ENCODE measurements at regions not wholly inside any gene's neighbourhood (a gene's known extent, or its start where the extent isn't known, plus 50 kb on each side); places are given as distances from the start of the nearest gene placed in this dataset.

- no peak for DNase-seq
- WGBS (ENCODE audit: insufficient coverage, low coverage, low lambda C conversion rate, missing lambda C conversion rate), result 80% methylated on average over 1 of the region's 7 CpGs
- intact Hi-C loops (cut with DNase I), result no loop called here
Observed at GRCh38 chr15:70252951-70253320, 155.2 kb upstream of the TLE3 start.

GRCh38 chr15:70252056-70252950, 154.6 kb upstream of the TLE3 start:
- Histone ChIP-seq H3K4me1 (no peaks in the 10 kb centered on the region), H3K4me3 (no peak overlapping the region), H3K9me3 (no peaks in the 10 kb centered on the region), H3K27me3 (no peaks in the 10 kb centered on the region), H3K36me3 (no peaks in the 10 kb centered on the region), H3K27ac (no peak overlapping the region)
- no peak for TF ChIP-seq CTCF (IDR thresholded peaks at IDR 0.05)
- TF ChIP-seq POLR2A (IDR thresholded peaks at IDR 0.05), result no peak
- ATAC-seq (no peak), DNase-seq (no peak)
- intact Hi-C loops (cut with DNase I), result no loop called here
- WGBS (ENCODE audit: insufficient coverage, low coverage, low lambda C conversion rate, missing lambda C conversion rate), result 84% methylated on average over 6 of the region's 21 CpGs

More at GRCh38 chr15:70252951-70253320, 155.2 kb upstream of the TLE3 start:
- no peak for TF ChIP-seq CTCF (IDR thresholded peaks at IDR 0.05)
- TF ChIP-seq POLR2A (IDR thresholded peaks at IDR 0.05), result no peak
- no peaks in the 10 kb centered on the region for H3K27me3 ChIP-seq
- H3K4me1 ChIP-seq, result no peaks in the 10 kb centered on the region
- no peak overlapping the region for H3K27ac ChIP-seq
- ATAC-seq, result no peak
- no peaks in the 10 kb centered on the region for H3K9me3 ChIP-seq
- no peaks in the 10 kb centered on the region for H3K36me3 ChIP-seq
- no peak overlapping the region for H3K4me3 ChIP-seq

GRCh38 chr15:70251246-70251990, 153.7 kb upstream of the TLE3 start:
- Histone ChIP-seq H3K4me3 (no peak overlapping the region), H3K9me3 (no peaks in the 10 kb centered on the region), H3K27ac (no peak overlapping the region), H3K4me1 (no peaks in the 10 kb centered on the region), H3K27me3 (no peaks in the 10 kb centered on the region), H3K36me3 (no peaks in the 10 kb centered on the region)
- 82% methylated on average over 4 of the region's 11 CpGs for WGBS (ENCODE audit: insufficient coverage, low coverage, low lambda C conversion rate, missing lambda C conversion rate)
- intact Hi-C loops (cut with DNase I), result no loop called here
- ATAC-seq (no peak), DNase-seq (no peak)
- TF ChIP-seq POLR2A (IDR thresholded peaks at IDR 0.05) (no peak), CTCF (IDR thresholded peaks at IDR 0.05) (no peak)

GRCh38 chr15:70250208-70251201, 152.8 kb upstream of the TLE3 start:
- Histone ChIP-seq H3K36me3 (no peaks in the 10 kb centered on the region), H3K4me3 (no peak overlapping the region), H3K4me1 (peaks cover 0 to 3% (median 1%) of the 10 kb centered on the region in 4 donors), H3K9me3 (no peaks in the 10 kb centered on the region), H3K27ac (no peak overlapping the region), H3K27me3 (no peaks in the 10 kb centered on the region)
- no peak for TF ChIP-seq POLR2A (IDR thresholded peaks at IDR 0.05)
- no peak for TF ChIP-seq CTCF (IDR thresholded peaks at IDR 0.05)
- DNase-seq (no peak), ATAC-seq (peak in 1 of 4 donors; percentile 12)
- intact Hi-C loops (cut with DNase I), result no loop called here
- 86% methylated on average over 6 of the region's 27 CpGs for WGBS (ENCODE audit: insufficient coverage, low coverage, low lambda C conversion rate, missing lambda C conversion rate)
